GM19240 (cell line): ENCODE measurements at regions not wholly inside any gene's neighbourhood (a gene's known extent, or its start where the extent isn't known, plus 50 kb on each side); places are given as distances from the start of the nearest gene placed in this dataset.
"Not testable (repeated sequence)": the region's sequence is repeated elsewhere in the genome, so short reads cannot be mapped to it uniquely, and the experiment has no call there.

ENCODE experiments used
- DNase-seq: peaks from one replicate; pipeline ENCODE4 v3.0.0; 2011; ENCODE audit warnings: low spot score; ENCODE audit not compliant: insufficient read length

- DNase-seq = no peak
Measured at GRCh38 chr6:8627085-8627861, 191.9 kb upstream of the SLC35B3 start.

GRCh38 chr6:8624665-8625064, 189.3 kb upstream of the SLC35B3 start:
- DNase-seq = no peak

GRCh38 chr6:8623441-8623840, 188.1 kb upstream of the SLC35B3 start:
- DNase-seq = no peak

GRCh38 chr6:8619853-8620252, 184.5 kb upstream of the SLC35B3 start:
- no peak for DNase-seq

- not testable (repeated sequence) for DNase-seq
Measured at GRCh38 chr6:8619408-8619807, 184.1 kb upstream of the SLC35B3 start.

GRCh38 chr6:8608737-8609136, 173.4 kb upstream of the SLC35B3 start:
- DNase-seq = no peak

- no peak for DNase-seq
Measured at GRCh38 chr6:8589941-8590729, 154.8 kb upstream of the SLC35B3 start.

- DNase-seq = no peak
Measured at GRCh38 chr6:8588176-8588575, 152.8 kb upstream of the SLC35B3 start.

- DNase-seq = no peak
Measured at GRCh38 chr6:8583291-8583690, 147.9 kb upstream of the SLC35B3 start.

- DNase-seq = no peak
Measured at GRCh38 chr6:8579372-8579771, 144.0 kb upstream of the SLC35B3 start.

GRCh38 chr6:8578006-8578405, 142.7 kb upstream of the SLC35B3 start:
- no peak for DNase-seq

GRCh38 chr6:8574749-8575468, 139.6 kb upstream of the SLC35B3 start:
- DNase-seq = no peak

GRCh38 chr6:8574311-8574710, 139.0 kb upstream of the SLC35B3 start:
- DNase-seq = no peak

- no peak for DNase-seq
Measured at GRCh38 chr6:8570256-8570920, 135.0 kb upstream of the SLC35B3 start.

GRCh38 chr6:8562125-8562524, 126.8 kb upstream of the SLC35B3 start:
- no peak for DNase-seq

GRCh38 chr6:8558953-8559352, 123.6 kb upstream of the SLC35B3 start:
- DNase-seq = no peak

- no peak for DNase-seq
Measured at GRCh38 chr6:8557014-8557748, 121.8 kb upstream of the SLC35B3 start.

- DNase-seq = no peak
Measured at GRCh38 chr6:8556370-8557013, 121.1 kb upstream of the SLC35B3 start.

GRCh38 chr6:8551993-8552392, 116.6 kb upstream of the SLC35B3 start:
- no peak for DNase-seq

- DNase-seq = no peak
Measured at GRCh38 chr6:8551386-8551785, 116.0 kb upstream of the SLC35B3 start.
